Caco-2 (cell line): ENCODE measurements at regions not wholly inside any gene's neighbourhood (a gene's known extent, or its start where the extent isn't known, plus 50 kb on each side); places are given as distances from the start of the nearest gene placed in this dataset.

Source experiments
- BruUV-seq: library from RNA; stranded (reverse); fragments of 400-500 nt; replicated peaks from 2 replicates; lab custom pipeline; 2021; lab: Mats Ljungman, UMichigan
- CTCF ChIA-PET: fragments of 300-600 bp; sonication (Branson Sonifier 250); formaldehyde crosslinking; loops from one replicate; lab custom pipeline; 2022; ENCODE audit warnings: antibody characterized with exemption; lab: Charles Lee
- POLR2A ChIA-PET: fragments of 300-600 bp; sonication (Branson Sonifier 250); formaldehyde crosslinking; loops from one replicate; lab custom pipeline; 2022; ENCODE audit warnings: antibody characterized with exemption; lab: Charles Lee
- DNase-seq, 2 experiments: peaks; one replicate each; pipeline versions ENCODE4 v3.0.0 to v3.0.0-alpha.2; 2020 to 2022
- H3K27me3 ChIP-seq: replicated peaks from 2 replicates; pipeline ENCODE4 v1.6.0; 2011; ENCODE audit warnings: low read length; ENCODE audit not compliant: control insufficient read depth, insufficient read depth
- H3K36me3 ChIP-seq: 2 replicates; pipeline ENCODE4 v1.5.1; 2011; ENCODE audit warnings: low read length; ENCODE audit not compliant: control insufficient read depth, insufficient read depth
- H3K4me1 ChIP-seq: fragments of 250-450 bp; sonication (Bioruptor Pico); 2 replicates; pipeline ENCODE4 v1.5.1; 2020; ENCODE audit warnings: mild to moderate bottlenecking
- H3K4me3 ChIP-seq: 2 replicates; pipeline ENCODE4 v1.5.1; 2011; ENCODE audit warnings: low read depth, mild to moderate bottlenecking, control low read depth, low read length
- H3K9me3 ChIP-seq: fragments of 250-450 bp; sonication (Bioruptor Pico); 2 replicates; pipeline ENCODE4 v1.5.1; 2020; ENCODE audit warnings: mild to moderate bottlenecking, moderate library complexity
- H3K27ac Mint-ChIP-seq: one replicate; pipeline ENCODE4 v1.8.0; 2022; ENCODE audit warnings: mixed read lengths; ENCODE audit not compliant: unreplicated experiment
- H3K27me3 Mint-ChIP-seq: one replicate; pipeline ENCODE4 v1.8.0; 2022; ENCODE audit warnings: mixed read lengths; ENCODE audit not compliant: insufficient read depth, unreplicated experiment
- H3K36me3 Mint-ChIP-seq: one replicate; pipeline ENCODE4 v1.8.0; 2022; ENCODE audit warnings: mild to moderate bottlenecking, mixed read lengths; ENCODE audit not compliant: insufficient read depth, unreplicated experiment
- H3K4me1 Mint-ChIP-seq: one replicate; pipeline ENCODE4 v1.8.0; 2022; ENCODE audit warnings: low read depth, mixed read lengths; ENCODE audit not compliant: unreplicated experiment
- H3K4me3 Mint-ChIP-seq: one replicate; pipeline ENCODE4 v1.8.0; 2022; ENCODE audit warnings: mild to moderate bottlenecking, moderate library complexity, mixed read lengths; ENCODE audit not compliant: unreplicated experiment
- H3K9me3 Mint-ChIP-seq: one replicate; pipeline ENCODE4 v1.8.0; 2022; ENCODE audit warnings: mixed read lengths; ENCODE audit not compliant: unreplicated experiment
- CTCF ChIP-seq, 2 experiments: fragments of 200-600 bp in 1 of 2; IDR thresholded peaks; 1 replicate in 1 of 2; 2 replicates in 1 of 2; pipeline versions ENCODE4 v1.5.1 to v1.8.0; 2011 to 2022; ENCODE audit warnings: antibody characterized with exemption in 1 of 2, control low read depth in 1 of 2, inconsistent platforms in 1 of 2, low read depth in 1 of 2, low read length in 1 of 2, mild to moderate bottlenecking in 1 of 2, moderate library complexity in 1 of 2; ENCODE audit not compliant: insufficient read depth in 1 of 2, severe bottlenecking in 1 of 2, unreplicated experiment in 1 of 2
- intact Hi-C: fragments of 100-400 bp; cut with micrococcal nuclease; formaldehyde crosslinking; loops from one replicate; pipeline ENCODE4 v1.10.0; 2022; ENCODE audit not compliant: unreplicated experiment

GRCh38 chr6:113744861-113745260, 112.3 kb upstream of the MARCKS start:
- H3K4me1 ChIP-seq, result 0 out of 2 replicates have a peak, but pooled peaks cover 5% of the 10 kb centered on the region
- no peak overlapping the region for H3K4me3 ChIP-seq
- TF ChIP-seq CTCF (IDR thresholded peaks at IDR 0.05; ENCODE audit: insufficient read depth in 1 of 2, low read depth in 1 of 2, low read length in 1 of 2, severe bottlenecking in 1 of 2, unreplicated experiment in 1 of 2), result no peak
- ChIA-PET POLR2A (interaction anchor here (0.6 kb wide), 1 partner anchor 110 kb away, joined by 6 read pairs; no protein-coding TSS in a partner anchor), CTCF (no interaction called here)
- H3K9me3 ChIP-seq, result no peaks in the 10 kb centered on the region
- Mint-ChIP-seq H3K4me3 (no peak overlapping the region), H3K9me3 (no peaks in the 10 kb centered on the region), H3K27ac (no peak overlapping the region), H3K36me3 (no peaks in the 10 kb centered on the region), H3K4me1 (peaks cover 6% of the 10 kb centered on the region), H3K27me3 (no peaks in the 10 kb centered on the region)
- no peaks in the 10 kb centered on the region for H3K36me3 ChIP-seq
- intact Hi-C loops, result no loop called here
- BruUV-seq, result no TSS peak
- DNase-seq, result no peak
- H3K27me3 ChIP-seq, result no peaks in the 10 kb centered on the region

GRCh38 chr6:113750151-113750855, 106.8 kb upstream of the MARCKS start:
- no peak overlapping the region for H3K4me3 ChIP-seq
- no TSS peak for BruUV-seq
- ChIA-PET POLR2A (no interaction called here), CTCF (no interaction called here)
- no peak overlapping the region for H3K27ac Mint-ChIP-seq
- intact Hi-C loops, result no loop called here
- H3K4me1 Mint-ChIP-seq, result no peaks in the 10 kb centered on the region
- H3K27me3 Mint-ChIP-seq, result no peaks in the 10 kb centered on the region
- H3K4me3 Mint-ChIP-seq, result no peak overlapping the region
- H3K27me3 ChIP-seq, result no peaks in the 10 kb centered on the region
- no peaks in the 10 kb centered on the region for H3K36me3 Mint-ChIP-seq
- H3K9me3 ChIP-seq, result no peaks in the 10 kb centered on the region
- H3K9me3 Mint-ChIP-seq, result no peaks in the 10 kb centered on the region
- TF ChIP-seq CTCF (IDR thresholded peaks at IDR 0.05; ENCODE audit: insufficient read depth in 1 of 2, low read depth in 1 of 2, low read length in 1 of 2, severe bottlenecking in 1 of 2, unreplicated experiment in 1 of 2), result no peak
- H3K4me1 ChIP-seq, result no peaks in the 10 kb centered on the region
- no peaks in the 10 kb centered on the region for H3K36me3 ChIP-seq
- no peak for DNase-seq

- CTCF ChIA-PET, result no interaction called here
- Mint-ChIP-seq H3K27ac (no peak overlapping the region), H3K36me3 (no peaks in the 10 kb centered on the region)
Measured at GRCh38 chr6:113754291-113754690, 102.9 kb upstream of the MARCKS start.

More at GRCh38 chr6:113754291-113754690, 102.9 kb upstream of the MARCKS start:
- Mint-ChIP-seq H3K27me3 (no peaks in the 10 kb centered on the region), H3K4me3 (no peak overlapping the region), H3K4me1 (peaks cover 8% of the 10 kb centered on the region), H3K9me3 (peaks cover 10% of the 10 kb centered on the region)
- TF ChIP-seq CTCF (IDR thresholded peaks at IDR 0.05; ENCODE audit: insufficient read depth in 1 of 2, low read depth in 1 of 2, low read length in 1 of 2, severe bottlenecking in 1 of 2, unreplicated experiment in 1 of 2), result no peak
- no TSS peak for BruUV-seq
- H3K4me1 ChIP-seq, result 0 out of 2 replicates have a peak, but pooled peaks cover 7% of the 10 kb centered on the region
- no peaks in the 10 kb centered on the region for H3K27me3 ChIP-seq
- intact Hi-C loops, result no loop called here
- no peaks in the 10 kb centered on the region for H3K9me3 ChIP-seq
- POLR2A ChIA-PET, result no interaction called here
- no peak for DNase-seq
- H3K4me3 ChIP-seq, result no peak overlapping the region
- H3K36me3 ChIP-seq, result no peaks in the 10 kb centered on the region
